Frontal cortex (tissue), 3 donors: ENCODE measurements at regions not wholly inside any gene's neighbourhood (a gene's known extent, or its start where the extent isn't known, plus 50 kb on each side); places are given as distances from the start of the nearest gene placed in this dataset.

Experiments
- DNase-seq, 2 donors: peaks; one replicate each; pipeline ENCODE4 v3.0.0; 2012; ENCODE audit warnings: low spot score in 2 of 2
- FAIRE-seq: peaks from 2 replicates; lab custom pipeline; 2012; peaks lifted over from hg19 to GRCh38; lab: Jason Lieb, UNC
- donor health status: control.
- donor health status: control.
- donor health status: control.

DNA sequence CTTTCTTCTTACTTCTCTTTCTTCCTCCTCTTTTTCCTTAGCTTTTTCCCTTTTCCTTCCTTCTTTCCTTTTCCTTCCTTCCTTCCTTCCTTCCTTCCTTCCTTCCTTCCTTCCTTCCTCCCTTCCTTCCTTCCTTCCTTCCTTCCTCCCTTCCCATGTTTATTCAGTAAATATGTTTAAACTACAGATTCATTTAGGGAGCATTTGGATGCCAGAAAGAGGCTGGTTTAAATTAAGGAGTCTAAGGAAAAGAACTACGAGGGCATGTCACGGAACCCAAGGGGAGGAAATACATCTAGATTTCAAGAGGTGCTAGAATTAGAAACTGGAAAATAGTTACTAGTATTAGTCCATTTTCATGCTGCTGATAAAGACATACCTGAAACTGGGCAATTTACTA, 320.0 kb upstream of the ARRDC3 start:
- FAIRE-seq (no peak), DNase-seq (no peak)

DNA sequence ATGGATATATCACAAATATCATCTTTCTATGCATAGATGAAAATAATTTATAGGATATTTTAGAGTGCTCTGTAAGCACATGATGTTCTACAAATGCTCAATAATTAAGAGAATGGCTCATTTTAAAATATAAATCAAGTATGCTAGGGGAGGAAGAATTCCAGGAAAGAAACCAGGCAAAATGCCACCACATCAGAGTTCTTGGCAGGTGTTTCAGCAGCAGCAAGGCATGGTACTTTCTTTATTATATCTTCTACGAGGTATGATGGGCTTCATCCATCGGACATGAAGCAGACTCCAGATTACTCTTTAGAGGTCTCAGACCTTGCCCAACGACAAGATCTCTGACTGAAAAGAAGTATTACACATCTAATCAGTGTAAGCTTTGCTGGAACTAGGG, 316.3 kb upstream of the ARRDC3 start:
- FAIRE-seq (no peak), DNase-seq (no peak)

DNA sequence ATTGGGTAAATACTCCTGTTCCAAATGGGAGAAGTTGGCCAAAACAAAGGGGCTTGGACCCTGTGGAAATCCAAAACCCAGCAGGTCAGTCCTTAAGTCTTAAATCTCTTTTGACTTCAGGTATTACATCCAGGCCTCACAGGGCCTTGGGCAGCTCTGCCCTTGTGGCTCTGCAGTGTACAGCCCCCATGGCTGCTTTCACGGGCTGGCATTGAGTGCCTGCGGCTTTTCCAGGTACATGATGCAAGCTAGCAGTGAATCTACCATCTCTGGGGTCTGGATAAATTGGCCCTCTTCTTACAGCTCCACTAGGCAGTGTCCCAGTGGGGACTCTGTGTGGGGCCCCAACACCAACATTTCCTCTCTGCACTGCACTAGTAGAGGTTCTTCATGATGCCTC, 308.5 kb upstream of the ARRDC3 start:
- no peak for FAIRE-seq

DNA sequence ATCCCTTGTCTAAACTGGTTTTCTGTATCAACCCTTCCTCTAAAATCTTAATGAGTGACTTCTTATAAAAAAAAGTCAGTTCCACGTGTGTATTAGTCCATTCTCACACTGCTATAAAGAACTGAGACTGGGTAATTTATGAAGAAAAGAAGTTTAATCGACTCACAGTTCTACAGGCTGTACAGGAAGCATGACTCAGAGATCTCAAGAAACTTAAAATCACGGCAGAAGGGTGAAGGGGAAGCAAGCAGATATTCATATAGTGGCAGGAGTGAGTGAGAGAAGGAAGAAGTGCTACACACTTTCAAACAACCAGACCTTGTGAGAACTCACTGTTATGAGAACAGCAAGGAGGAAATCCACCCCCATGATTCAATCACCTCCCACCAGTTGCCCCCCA, 307.8 kb upstream of the ARRDC3 start:
- FAIRE-seq = no peak
- no peak for DNase-seq

More for the DNA sequence above, 308.5 kb upstream of the ARRDC3 start:
- no peak for DNase-seq

DNA sequence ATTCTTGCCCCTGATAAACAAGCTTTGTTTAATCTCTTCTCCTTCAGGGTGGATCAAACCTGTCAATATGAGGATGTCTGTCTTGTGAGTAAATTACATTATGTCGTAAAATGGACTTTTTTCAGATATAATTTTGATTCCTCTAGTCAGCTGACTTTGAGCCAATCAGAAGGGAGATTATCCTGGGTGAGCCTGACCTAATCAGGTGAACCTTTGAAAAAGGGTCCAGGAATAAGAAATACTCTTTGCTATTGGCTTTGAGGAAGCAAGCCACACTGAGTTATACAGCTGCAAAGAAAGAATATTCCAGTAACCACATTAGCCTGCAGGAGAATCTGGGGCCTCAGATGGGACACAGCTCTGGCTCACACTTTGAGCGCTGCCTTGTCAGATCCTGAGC, 304.3 kb upstream of the ARRDC3 start:
- no peak for DNase-seq
- FAIRE-seq = no peak

DNA sequence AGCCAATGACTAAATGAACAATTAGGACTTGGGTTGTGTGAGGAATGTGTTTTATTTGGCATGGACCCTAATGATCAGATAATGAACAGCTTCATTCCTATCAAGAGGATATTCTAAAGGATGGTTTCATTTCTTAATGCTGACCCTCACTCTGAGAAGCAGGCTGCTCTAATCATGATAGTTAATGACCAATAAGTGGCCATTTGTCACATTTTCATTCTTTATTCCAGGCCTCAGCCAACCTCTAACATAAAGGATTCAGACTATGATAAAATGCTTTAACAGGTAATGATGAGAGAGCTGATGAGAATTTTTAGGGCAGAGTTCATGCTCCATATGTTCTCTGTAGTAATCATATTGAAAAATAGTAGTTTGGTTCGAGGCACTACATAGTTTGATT, 301.5 kb upstream of the ARRDC3 start:
- no peak for FAIRE-seq
- no peak for DNase-seq

DNA sequence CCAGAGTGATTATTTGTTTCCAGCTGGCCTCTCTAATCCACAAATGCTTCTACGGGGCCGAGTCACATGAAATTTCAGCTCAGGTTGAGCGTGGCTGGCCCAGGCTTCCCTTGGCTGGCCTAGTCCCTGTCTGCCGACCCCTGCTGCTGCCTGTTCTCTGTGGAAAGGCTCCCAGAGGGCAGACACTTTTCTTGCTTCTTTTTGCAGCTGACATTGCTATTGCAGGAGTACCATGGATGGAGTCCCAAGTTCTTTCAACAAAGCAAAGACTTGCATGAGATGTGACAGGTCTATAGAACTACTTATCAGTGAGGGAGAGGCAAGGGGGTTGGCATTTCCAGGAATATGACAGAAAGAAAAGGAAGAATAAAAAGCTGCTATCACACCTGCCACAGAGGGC, 287.4 kb upstream of the ARRDC3 start:
- no peak for FAIRE-seq
- no peak for DNase-seq

DNA sequence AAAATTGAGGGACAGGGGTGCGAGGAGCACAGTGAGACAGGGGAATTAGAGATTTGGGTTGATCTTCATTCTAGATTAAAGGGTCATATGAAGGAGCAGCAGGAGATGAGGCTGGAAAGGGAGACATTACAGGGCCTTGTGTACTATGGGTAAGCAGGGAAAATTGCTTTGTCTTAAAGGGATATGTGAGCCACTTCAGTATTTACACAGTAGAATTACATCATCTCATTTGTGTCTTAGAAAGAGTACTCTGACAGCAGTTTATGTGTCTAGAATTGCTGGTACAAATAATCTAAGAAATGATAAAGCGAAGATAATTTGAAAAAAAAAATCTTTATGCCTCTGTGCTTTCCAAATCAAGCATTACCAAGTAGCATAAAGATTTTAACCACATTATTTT, 287.0 kb upstream of the ARRDC3 start:
- no peak for DNase-seq
- FAIRE-seq = no peak

DNA sequence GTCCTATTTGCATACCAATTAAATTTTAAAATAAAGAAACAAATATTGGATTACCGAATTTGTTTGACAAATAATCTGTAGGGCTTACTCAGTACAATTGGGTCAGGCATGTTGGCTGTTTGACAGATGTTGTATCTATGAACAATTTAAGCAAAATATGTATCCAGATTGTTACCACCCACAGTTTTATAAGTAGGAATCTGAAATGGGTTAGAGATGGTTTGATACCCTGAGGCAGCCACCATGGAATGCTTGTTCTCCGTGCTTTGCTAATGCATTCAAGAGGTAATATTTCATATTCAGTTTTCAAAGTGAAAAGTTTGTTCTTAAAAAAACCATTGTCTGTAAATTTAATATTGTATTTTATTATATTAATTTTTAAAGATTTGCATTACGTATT, 285.1 kb upstream of the ARRDC3 start:
- FAIRE-seq (no peak), DNase-seq (no peak)

DNA sequence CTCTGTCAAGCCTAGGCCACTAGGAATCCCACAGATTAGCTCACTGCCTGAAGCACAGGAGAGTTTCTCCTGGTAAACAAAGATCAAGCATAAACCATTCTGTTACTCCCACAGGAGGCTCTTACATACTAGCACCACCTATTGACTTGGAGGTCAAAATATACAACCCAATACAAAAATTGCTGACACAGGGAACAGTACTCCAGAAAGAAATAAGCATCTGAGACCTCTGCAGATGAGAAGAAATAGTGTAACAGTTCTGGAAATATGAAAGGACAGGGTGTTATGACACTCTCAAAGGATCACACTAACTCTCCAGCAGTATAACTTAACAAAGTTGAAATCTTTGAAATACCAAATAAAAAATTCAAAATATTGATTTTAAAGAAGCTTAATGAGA, 269.6 kb upstream of the ARRDC3 start:
- no peak for FAIRE-seq
- DNase-seq = no peak

DNA sequence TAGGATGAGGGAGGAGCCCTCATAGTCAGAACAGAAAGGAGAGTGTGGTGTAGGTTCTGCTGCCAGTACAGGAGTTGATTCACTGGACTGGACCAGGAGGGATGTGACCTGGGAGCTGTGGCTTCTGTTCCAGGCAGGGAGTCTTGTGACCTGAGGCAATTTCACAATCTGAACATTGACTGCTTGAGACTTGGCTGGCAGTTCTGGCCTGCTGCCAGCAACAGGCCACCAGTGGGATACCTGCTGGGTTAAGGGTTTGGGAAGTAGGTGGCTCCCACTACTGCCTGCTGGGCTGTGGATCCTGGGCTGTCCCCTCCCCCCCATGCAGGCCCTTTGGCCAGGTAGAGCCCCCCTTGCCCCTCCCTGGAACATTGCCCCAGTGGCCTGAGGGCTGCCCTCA, 268.6 kb upstream of the ARRDC3 start:
- DNase-seq (no peak), FAIRE-seq (no peak)

DNA sequence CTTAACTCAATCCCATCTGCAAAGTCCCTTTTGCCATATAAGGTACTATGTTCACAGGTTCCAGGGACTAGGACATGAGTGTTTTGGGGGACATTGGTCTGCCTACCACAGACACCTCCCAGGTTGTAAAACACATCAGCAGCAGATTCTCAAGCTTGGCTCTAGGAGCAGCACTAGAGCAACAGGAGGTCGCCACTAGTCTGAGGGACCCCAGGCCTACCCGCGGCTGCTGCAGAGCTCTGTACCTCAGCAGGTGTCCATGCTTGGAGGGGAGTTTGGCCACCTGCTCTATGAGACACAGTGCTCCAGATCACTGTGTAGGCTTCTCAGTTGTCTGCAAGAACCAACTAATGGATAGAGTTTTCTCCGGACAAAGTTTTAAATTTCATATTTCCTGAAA, 262.2 kb upstream of the ARRDC3 start:
- FAIRE-seq (no peak), DNase-seq (no peak)

DNA sequence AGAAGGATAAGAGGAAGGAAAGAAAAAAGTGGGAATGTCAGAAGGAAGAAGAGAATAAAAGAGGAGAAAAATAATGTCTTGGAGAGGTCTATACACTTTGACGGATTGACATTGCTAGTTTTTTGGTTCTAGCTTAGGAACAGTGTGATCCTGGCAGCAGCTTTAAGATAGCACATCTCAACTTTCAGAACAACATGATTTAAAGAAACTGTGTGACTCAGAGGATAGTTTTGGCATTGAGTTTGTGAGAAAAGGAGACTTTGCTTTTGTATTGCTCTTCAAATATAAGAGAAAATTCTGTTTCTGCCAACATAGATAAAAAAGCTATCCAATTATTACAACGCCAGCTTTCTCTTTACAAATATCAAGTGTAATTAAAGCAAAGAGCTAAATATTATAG, 260.7 kb upstream of the ARRDC3 start:
- no peak for DNase-seq
- no peak for FAIRE-seq

DNA sequence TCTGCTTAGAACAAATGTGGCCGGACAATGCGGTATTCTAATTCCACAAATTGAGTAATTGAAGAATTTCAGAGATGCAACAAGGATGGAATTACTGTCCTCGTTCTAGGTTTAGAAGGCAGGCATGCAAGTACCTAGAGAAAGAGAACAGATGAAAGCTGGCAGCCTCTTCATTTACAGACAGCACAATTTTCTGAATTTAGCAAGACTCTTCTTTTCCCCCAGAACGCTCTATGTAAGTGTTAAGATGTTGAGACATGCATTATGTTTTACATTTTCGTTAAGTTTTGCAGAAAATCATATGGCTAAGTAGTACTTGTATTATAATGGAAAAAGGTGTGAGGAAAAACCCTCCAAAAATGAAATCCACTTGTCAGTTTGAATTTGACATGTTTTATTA, 259.5 kb upstream of the ARRDC3 start:
- DNase-seq (no peak), FAIRE-seq (no peak)

DNA sequence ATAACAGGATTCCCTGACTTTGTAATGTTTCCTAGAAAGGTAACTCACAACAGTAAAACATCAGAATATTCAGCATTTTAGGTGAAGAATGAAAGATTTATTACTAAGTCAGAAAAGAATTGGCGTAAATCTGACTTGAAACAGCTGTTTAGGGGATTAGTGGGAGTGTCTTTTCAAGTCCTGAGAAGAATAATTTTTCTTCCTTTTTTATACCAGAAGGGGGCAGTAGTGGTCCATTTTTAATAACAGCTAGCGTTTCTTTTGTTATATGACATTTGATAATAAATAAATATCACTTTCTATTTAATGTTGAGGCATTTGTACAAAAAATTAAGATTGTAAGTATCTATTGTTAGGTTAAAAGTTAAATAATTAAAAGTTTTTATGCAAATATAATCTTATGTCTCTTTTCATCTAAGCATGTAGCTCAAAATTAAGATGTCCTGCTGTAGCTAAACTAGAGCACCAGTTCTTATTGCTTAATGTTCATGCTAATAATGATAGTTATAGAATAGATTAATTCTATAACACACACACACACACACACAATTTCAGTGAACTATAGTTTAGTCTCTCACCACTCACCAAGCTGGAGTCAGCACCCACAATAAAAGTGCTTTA, 258.7 kb upstream of the ARRDC3 start:
- FAIRE-seq = peak; percentile 60
- DNase-seq = peak in 1 of 2 donors; percentile 2

DNA sequence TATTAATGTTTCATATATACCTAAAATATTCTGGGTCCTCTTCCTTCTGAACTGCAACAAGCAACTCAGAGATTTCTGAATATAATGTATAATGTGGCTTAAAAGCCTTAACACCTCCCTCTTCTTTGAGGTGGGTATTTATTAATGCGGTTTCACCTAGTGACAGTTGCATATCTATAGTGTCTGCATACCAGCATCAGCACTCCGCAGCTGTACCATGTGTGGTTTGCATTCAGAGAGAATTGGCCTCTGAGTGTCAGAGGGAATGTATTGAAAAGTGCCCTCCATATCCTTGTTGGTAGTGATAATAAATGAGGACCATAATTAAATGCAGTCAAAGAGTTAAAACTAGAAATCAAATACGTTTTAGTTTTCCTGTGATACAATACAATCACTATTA, 256.6 kb upstream of the ARRDC3 start:
- FAIRE-seq (no peak), DNase-seq (no peak)

DNA sequence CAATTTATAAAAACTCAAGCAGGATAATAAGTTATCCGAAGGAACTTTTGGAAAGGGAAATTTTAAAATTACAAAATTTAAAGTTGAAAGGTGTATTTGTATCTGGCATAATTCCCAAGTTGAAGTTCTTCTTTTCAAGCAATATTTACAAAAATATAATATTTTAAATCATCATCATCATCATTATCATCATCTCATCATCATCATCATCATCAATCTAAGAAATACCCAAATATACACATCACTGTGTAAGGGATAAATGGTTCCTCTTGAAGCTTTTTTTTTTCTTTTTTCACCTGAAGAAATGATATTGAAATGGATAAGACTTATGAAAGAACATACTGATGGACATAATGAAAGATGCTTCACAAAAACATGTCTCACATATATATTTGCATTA, 254.9 kb upstream of the ARRDC3 start:
- no peak for FAIRE-seq

DNA sequence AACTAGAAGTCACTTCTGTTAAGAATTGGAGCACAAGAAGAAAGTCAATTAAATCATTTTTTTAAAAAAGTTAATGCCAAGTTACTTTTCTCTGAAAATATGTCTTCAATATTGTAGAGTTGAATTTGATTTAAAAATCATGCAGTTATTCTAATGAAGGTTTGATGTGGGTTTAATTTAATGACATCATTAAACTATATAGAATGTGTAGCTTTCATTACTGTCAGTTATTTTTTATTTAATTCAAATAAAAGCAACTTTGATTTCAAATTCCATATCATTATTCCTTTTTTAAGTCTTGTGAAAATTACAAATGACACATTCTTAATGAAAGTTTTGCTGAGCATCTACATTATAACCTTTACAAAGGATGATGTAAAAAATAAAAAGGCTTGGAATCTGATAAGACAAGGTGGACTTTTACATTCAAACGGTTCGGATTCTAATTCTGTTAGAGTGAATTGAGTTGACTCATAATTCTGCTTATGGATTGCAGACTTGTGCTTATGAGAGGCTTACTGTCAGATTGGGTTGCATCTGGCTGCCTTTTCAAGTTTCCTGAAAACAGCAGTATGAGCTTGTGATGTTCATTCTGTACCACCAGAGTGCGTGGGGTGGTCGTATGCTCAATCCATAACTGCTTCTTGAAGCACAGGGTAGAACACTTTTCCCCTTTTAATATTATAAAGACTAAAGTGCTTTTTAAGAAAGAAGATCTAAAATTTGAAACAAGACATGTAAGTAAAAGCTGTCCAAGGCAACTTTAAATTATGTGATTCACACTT, 253.0 kb upstream of the ARRDC3 start:
- DNase-seq = no peak

More for the DNA sequence above, 254.9 kb upstream of the ARRDC3 start:
- no peak for DNase-seq

DNA sequence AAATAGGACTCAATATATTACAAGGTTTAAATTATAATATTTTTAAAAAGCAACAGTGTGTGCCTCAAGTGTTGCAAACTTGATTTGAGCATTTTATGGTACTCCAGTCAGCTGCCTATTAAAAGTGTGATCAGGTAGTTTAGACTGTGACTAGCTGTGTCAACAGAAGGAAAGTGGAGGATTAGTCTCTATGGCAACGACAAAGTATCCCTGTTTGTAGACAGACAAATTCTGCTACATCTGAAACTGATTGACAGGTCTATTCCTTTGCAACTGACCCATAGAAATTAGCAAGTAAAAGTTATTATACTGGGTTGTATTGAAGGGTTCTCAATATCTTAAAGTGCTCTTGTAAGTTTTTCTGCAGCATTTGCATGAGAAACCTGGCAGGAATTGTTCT, 249.8 kb upstream of the ARRDC3 start:
- DNase-seq (no peak), FAIRE-seq (no peak)

More for the DNA sequence above, 253.0 kb upstream of the ARRDC3 start:
- peak; percentile 40 for FAIRE-seq

DNA sequence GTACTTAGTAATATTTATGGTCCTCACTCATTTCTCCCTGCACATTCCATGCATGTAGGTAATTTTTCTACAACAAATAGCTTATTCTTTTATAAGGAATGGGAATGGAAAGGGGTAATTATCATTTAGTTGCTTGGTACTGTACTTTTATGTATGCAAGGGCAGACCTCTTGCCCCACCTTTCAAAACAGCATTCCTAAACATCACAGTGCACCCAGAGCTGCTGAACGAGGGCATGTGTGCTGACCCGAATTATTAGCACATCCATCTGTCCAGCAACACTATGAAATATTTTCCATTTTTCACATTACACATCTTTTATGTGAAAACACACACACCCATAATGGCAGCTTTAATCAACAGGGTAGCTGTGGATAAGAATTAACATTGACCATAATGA, 228.6 kb upstream of the ARRDC3 start:
- DNase-seq (no peak), FAIRE-seq (no peak)

DNA sequence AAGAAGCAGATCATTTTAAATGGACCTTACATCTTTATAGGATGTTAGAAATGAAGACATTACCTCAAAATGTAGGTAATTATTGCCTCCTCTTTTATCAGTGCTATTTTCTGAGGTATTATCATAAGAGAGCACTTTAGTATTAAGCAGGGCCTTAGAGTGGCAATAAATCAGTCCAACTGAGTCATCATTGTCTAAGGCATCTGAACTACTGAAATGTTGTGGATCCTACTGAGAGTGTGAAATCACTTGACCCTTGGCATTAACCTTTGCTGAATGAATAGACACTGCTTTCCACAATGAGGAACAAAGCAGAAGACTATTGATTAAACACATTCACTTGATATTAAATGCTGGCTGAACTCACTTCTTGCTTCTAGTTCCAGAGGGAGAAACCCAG, 224.6 kb upstream of the ARRDC3 start:
- FAIRE-seq (no peak), DNase-seq (no peak)

DNA sequence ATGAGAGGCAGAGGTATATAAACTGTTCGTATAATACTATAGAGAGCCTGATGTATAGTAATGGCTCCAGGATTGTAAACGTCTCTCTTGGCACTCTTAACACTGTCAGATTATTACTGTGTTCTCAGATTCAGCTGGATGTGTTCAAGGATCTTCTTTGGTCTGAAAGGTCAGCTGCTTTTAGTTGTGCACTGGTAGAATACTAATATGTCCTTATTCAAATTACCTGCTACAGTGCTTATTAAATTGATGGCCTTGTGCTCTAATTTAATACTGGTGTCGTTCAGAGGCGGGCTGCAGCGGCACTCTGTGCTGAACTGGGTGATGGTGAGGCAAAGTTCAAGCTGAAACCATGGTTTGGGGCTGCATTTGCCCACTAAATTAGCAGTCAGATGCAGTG, 216.7 kb upstream of the ARRDC3 start:
- no peak for DNase-seq

More for the DNA sequence above, 216.7 kb upstream of the ARRDC3 start:
- no peak for FAIRE-seq
